OCI-LY3 (cell line): ENCODE measurements at regions not wholly inside any gene's neighbourhood (a gene's known extent, or its start where the extent isn't known, plus 50 kb on each side); places are given as distances from the start of the nearest gene placed in this dataset.

Source experiments
- EZH2phosphoT487 ChIP-seq: fragments of 200-600 bp; shearing (Covaris generic); IDR thresholded peaks from 2 replicates; pipeline ENCODE4 v1.6.1; 2018; ENCODE audit warnings: antibody characterized with exemption, mixed run types, low read depth
- TF ChIP-seq, protein P1 (sequence below): fragments of 200-600, 300-600 bp; sonication (generic); IDR thresholded peaks from 2 replicates; pipeline ENCODE4 v1.5.1; 2014; ENCODE audit warnings: antibody characterized with exemption, low read length, low read depth

DNA sequence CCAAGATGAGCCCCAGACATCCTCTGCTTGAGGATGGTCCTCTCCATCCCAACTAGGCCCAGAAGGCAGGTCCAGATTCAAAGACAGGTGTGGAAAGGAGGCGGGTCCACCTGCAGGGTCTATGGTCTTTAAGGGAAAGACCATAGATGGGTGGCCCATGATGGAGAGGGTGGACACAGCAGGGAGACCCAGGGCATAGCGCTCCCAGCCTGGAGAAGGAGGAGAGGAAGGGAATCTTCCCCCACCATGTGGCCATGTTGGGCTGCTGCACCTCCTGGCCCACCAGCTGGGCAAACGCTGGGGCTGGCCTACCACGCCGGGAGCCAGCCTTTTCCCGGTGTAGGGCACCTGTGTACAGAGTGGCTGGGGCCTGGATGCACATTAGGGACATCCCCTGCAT, 265.2 kb upstream of the TLE3 start:
- TF ChIP-seq, protein P1, sequence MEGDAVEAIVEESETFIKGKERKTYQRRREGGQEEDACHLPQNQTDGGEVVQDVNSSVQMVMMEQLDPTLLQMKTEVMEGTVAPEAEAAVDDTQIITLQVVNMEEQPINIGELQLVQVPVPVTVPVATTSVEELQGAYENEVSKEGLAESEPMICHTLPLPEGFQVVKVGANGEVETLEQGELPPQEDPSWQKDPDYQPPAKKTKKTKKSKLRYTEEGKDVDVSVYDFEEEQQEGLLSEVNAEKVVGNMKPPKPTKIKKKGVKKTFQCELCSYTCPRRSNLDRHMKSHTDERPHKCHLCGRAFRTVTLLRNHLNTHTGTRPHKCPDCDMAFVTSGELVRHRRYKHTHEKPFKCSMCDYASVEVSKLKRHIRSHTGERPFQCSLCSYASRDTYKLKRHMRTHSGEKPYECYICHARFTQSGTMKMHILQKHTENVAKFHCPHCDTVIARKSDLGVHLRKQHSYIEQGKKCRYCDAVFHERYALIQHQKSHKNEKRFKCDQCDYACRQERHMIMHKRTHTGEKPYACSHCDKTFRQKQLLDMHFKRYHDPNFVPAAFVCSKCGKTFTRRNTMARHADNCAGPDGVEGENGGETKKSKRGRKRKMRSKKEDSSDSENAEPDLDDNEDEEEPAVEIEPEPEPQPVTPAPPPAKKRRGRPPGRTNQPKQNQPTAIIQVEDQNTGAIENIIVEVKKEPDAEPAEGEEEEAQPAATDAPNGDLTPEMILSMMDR: peak; percentile 84
- TF ChIP-seq EZH2phosphoT487: no peak
